ENCODE measurements at regions not wholly inside any gene's neighbourhood (a gene's known extent, or its start where the extent isn't known, plus 50 kb on each side); places are given as distances from the start of the nearest gene placed in this dataset.
A peak's percentile ranks its signal among the peaks of the same experiment; 100 is the strongest.

- TF ChIP-seq ZNF331 (CRISPR knock-in tag; IDR thresholded peaks at IDR 0.05; ENCODE audit: low read depth), result no peak
- TF ChIP-seq POLR2AphosphoS5 (IDR thresholded peaks at IDR 0.05; ENCODE audit: low read depth), result no peak
- TF ChIP-seq JUNB (IDR thresholded peaks at IDR 0.05; ENCODE audit: unreplicated experiment), result no peak
Measured at GRCh38 chr3:106323586-106323985, 454.8 kb upstream of the CBLB start (continued).

- no peaks in the 10 kb centered on the region for H4K20me1 ChIP-seq (replicated peaks; ENCODE audit: insufficient read depth)
- H3K27ac ChIP-seq (ENCODE audit: low read depth), result no peak overlapping the region
- no peak overlapping the region for H3K4me3 Mint-ChIP-seq
- H2AFZ ChIP-seq, result peak overlapping the region; percentile 92
- no peaks in the 10 kb centered on the region for H3K27me3 Mint-ChIP-seq (ENCODE audit: insufficient read depth, low read depth, poor library complexity)
- 0 out of 2 replicates have a peak, but pooled peaks cover 6% of the 10 kb centered on the region for H3K4me1 ChIP-seq (ENCODE audit: insufficient read depth)
- H3K27me3 ChIP-seq (ENCODE audit: insufficient read depth), result no peaks in the 10 kb centered on the region
- H3K27ac Mint-ChIP-seq, result no peak overlapping the region
- peaks cover 7% of the 10 kb centered on the region; the same call in 1 of the 2 replicates for H3K36me3 ChIP-seq (ENCODE audit: insufficient read depth)
- peaks cover 15% of the 10 kb centered on the region for H3K36me3 Mint-ChIP-seq (ENCODE audit: low read depth)
- DNase-seq (ENCODE audit: low spot score) (no peak), ATAC-seq (no peak)
- H3K4me2 ChIP-seq, result no peak overlapping the region
- H3K4me1 Mint-ChIP-seq, result peaks cover 6% of the 10 kb centered on the region; the same call in 2 of the 3 replicates
- no peaks in the 10 kb centered on the region for H3K9me2 ChIP-seq (ENCODE audit: insufficient read depth)
- H3K9me3 Mint-ChIP-seq, result peaks cover 16% of the 10 kb centered on the region; the same call in 1 of the 3 replicates
- H3K79me2 ChIP-seq (replicated peaks; ENCODE audit: insufficient read depth), result no peaks in the 10 kb centered on the region
- no peak overlapping the region for H3K4me3 ChIP-seq
- no peaks in the 10 kb centered on the region for H3F3A ChIP-seq (replicated peaks; ENCODE audit: low read depth)
- no peak for TF ChIP-seq CREB1 (CRISPR knock-in tag; IDR thresholded peaks at IDR 0.05; ENCODE audit: low read depth)
- no peak for TF ChIP-seq ETS1 (IDR thresholded peaks at IDR 0.05)
- no peak for TF ChIP-seq ZNF462 (CRISPR knock-in tag; IDR thresholded peaks at IDR 0.05)
- no peak for TF ChIP-seq JUNB (IDR thresholded peaks at IDR 0.05; ENCODE audit: unreplicated experiment)
- no peak for TF ChIP-seq POLR2AphosphoS5 (IDR thresholded peaks at IDR 0.05; ENCODE audit: low read depth)
- no peak for TF ChIP-seq EZH2 (IDR thresholded peaks at IDR 0.05; ENCODE audit: low read depth, unreplicated experiment)
- no peak for TF ChIP-seq ZNF114 (CRISPR knock-in tag; IDR thresholded peaks at IDR 0.05)
- no peak for TF ChIP-seq ZNF331 (CRISPR knock-in tag; IDR thresholded peaks at IDR 0.05; ENCODE audit: low read depth)
- no peak for TF ChIP-seq STAT1 (IDR thresholded peaks at IDR 0.05; ENCODE audit: unreplicated experiment)
- TF ChIP-seq CTCF (conservative IDR thresholded peaks at IDR 0.05; ENCODE audit: low read depth in 2 of 2), result no peak
- no peak for TF ChIP-seq EZH2phosphoT487 (IDR thresholded peaks at IDR 0.05; ENCODE audit: unreplicated experiment)
Measured at GRCh38 chr3:106326941-106327695, 458.3 kb upstream of the CBLB start.

All from GM23338 (cell line).